COLO668 (cell line): ENCODE measurements at regions not wholly inside any gene's neighbourhood (a gene's known extent, or its start where the extent isn't known, plus 50 kb on each side); places are given as distances from the start of the nearest gene placed in this dataset.
"Not testable (repeated sequence)": the region's sequence is repeated elsewhere in the genome, so short reads cannot be mapped to it uniquely, and the experiment has no call there.

Experiments used
- DNase-seq: peaks from one replicate; lab custom pipeline; 2025; ENCODE audit not compliant: unreplicated experiment; lab: John Stamatoyannopoulos, UW

GRCh38 chr20:40101560-40101959, 587.5 kb downstream of the MAFB start:
- no peak for DNase-seq

- DNase-seq, result no peak
Observed at GRCh38 chr20:40100261-40100660, 588.8 kb downstream of the MAFB start.

DNA sequence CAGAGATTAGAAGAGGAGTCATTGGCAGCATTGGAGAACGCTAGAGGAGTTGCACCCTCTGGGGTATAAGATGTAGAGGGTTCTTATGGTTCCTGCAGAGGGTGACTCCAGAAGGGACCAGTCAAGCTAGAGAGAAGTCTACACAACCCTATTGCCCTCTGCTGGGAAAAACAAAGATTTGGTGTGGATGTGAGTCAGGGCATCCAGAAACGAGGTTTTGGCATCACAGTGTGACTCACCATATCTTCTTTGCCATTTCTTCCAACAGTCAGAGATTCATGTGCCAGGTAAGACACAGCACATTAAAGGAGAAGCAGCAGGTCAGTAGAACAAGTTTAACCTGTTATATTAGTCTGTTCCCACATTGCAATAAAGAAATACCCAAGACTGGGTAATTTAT, 598.8 kb downstream of the MAFB start:
- DNase-seq, result no peak

- no peak for DNase-seq
Observed at GRCh38 chr20:40087496-40087895, 601.5 kb downstream of the MAFB start.

DNA sequence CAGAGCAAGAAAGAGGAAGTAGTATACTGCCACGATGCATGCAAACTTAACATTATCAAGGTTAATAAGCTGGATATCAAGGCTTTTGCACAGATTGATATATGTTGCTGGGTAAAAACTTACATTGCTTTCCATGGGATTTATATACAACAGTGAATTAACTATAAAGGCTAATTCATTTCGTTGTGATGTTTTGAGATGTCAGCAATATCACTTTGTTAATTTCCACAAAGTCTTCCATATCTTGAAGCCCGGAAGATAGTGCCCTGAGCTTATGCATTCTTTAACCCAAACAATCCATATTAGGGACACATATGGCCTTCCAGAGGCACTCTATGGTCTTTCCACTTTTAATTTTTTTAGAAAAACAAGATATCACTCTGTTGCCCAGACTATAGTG, 603.5 kb downstream of the MAFB start:
- DNase-seq, result no peak

- DNase-seq, result no peak
Observed at GRCh38 chr20:40082436-40082835, 606.6 kb downstream of the MAFB start.

DNA sequence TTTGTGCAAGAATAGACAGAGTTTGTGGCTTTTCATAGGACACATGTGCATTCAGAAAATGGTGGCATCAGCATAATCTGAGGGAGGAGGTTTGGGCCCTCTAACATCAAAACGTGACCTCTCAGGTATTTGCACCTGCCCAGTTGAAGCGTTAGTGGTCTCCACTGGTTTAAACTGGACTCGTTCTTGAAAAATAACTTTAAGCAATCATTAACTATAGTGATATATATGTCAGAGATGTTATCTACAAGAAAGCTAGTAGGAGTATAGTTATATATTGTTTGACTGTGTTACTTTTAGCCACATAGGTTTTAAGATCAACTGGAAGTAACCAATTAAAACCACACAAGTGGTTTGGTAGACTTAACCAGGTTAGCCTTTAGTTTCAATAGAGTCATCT, 607.4 kb downstream of the MAFB start:
- DNase-seq, result no peak

GRCh38 chr20:40080041-40080652, 608.9 kb downstream of the MAFB start:
- no peak for DNase-seq

DNA sequence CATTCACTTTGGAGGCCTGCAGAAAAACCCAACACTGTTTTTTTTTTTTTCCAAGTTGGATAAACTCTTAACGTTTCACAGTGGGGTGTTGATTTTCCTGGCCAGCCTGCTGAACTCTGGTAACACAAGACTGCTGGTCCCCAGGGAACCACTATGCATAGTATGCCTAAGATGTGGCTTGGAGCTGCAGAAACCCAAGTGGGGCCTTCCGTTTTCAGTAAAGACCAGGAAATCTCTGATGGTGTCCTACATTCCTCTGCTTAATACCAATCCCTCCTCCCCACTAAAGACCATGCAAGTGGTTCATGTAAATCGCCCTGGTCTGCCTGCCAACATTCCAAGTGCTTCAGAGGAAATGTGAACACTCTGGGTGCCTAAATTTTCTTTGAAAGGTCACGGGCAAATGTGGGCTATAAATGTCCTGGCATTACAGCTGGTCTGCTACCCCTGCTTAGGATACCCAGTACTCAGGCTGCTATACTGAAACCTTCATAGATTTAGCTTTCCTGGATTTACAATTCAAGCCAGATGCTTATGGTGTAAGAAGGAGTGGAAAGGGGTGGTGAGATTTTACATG, 615.4 kb downstream of the MAFB start:
- DNase-seq, result no peak

- no peak for DNase-seq
Observed at GRCh38 chr20:40072907-40073306, 616.1 kb downstream of the MAFB start.

DNA sequence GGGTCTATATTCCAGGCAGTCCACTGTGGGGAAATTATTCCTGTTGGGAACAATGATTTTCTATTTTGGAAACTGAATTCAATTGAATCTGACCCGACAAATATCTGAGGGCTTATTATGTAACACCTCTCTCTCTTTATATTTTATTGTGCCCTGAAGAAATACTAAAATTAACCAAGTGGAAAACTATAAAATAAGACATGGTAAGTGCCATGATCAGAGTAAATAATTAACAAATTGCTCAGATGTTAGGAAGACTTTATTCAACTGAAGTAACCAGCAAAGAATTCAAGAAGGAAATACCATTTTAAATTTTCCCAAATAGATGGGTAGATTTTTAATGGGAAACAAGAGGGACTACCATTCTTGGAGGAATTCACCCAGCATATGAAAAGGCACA, 632.9 kb downstream of the MAFB start:
- no peak for DNase-seq

DNA sequence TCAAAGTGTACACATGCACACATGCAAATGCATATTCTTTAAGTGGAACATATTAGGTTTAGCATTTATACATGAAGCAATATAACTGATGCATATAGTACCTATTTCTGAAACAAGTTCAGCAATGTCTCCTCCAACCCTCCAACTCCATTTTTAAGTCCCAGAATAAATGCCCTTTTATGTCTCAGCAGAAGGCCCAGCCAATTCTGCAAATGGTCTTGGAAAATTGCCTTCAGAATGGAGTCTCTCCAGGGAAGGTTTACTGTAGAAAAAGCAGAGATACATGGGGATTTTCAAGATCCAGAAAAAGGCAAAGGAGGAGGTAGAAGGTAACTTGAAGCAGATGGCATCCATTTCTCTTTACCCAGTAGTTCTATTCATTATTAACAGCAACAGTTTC, 633.3 kb downstream of the MAFB start:
- DNase-seq, result no peak

GRCh38 chr20:40054311-40054710, 634.7 kb downstream of the MAFB start:
- no peak for DNase-seq

DNA sequence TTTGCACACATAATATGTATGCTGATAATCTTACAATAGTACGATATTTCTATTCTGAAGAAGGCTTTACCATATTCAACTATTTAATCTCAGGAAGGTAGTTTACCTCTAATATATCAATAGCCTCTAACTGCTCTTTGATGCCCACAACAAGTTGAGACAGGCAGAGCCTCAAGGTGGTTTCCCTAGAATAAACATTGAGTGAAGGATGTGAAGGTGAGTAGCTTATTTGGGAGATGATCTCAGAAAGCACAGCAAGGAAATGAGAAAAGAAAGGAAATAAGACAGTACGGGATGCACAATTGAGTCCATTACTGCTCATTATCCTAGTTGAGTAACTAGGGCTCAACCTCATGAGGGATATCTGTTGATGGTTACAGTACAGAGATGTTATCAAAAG, 638.4 kb downstream of the MAFB start:
- DNase-seq, result no peak

- DNase-seq, result no peak
Observed at GRCh38 chr20:40049854-40050253, 639.2 kb downstream of the MAFB start.

- DNase-seq, result no peak
Observed at GRCh38 chr20:40046703-40047102, 642.3 kb downstream of the MAFB start.

GRCh38 chr20:40037511-40037910, 651.5 kb downstream of the MAFB start:
- DNase-seq, result no peak

- no peak for DNase-seq
Observed at GRCh38 chr20:40029589-40029988, 659.4 kb downstream of the MAFB start.

DNA sequence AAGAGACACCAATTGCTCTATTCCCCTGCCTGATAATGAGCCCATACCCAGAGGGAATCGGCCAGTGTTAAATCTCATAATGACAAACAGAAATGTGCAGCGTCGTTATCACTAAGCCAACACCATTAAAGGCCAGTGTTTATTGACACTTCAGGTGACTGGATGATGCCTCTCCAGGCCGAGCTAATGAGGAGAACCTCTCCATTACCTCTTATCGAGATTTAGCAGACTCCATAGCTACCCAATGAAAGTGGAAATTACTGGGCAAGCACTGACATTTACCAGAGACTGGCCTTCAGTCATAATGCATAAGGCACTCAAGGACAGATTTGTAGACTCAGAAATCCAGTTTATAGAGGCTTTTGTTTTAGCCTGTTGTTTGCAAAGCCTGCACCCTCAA, 669.5 kb downstream of the MAFB start:
- DNase-seq, result no peak

DNA sequence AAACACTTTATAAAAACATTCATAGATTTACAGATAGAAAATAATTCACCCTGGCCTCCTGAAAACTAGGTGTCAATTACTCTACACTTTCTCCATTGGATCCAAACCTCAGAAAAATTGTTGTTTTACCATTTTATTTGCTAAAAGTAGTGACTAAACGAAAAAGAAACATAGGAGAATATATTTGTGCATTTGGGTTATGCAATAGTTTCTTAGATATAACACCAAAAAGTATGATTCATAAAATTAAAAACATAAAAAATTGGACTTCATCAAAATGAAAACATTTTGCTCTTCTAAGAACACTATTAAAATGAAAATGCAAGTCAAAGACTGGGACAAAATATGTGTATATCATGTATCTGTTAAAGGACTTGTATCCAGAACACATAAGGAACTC, 671.3 kb downstream of the MAFB start:
- no peak for DNase-seq

GRCh38 chr20:40016890-40017289, 672.1 kb downstream of the MAFB start:
- no peak for DNase-seq

- no peak for DNase-seq
Observed at GRCh38 chr20:40016392-40016791, 672.6 kb downstream of the MAFB start.

DNA sequence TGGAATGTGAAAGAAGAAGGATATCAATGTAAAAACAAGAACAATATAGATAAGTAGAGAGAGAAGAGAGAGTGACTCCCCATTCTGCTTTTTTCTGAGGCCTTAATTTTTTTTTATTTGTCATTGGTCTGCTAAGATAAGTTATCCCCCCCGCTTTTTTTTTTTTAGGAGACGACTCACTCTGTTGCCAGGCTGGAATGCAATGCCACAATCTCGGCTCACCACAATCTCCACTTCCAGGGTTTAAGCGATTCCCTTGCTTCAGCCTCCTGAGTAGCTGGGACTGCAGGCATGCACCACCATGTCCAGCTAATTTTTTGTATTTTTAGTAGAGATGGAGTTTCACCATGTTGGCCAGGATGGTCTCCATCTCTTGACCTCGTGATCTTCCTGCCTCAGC, 677.0 kb downstream of the MAFB start:
- DNase-seq, result not testable (repeated sequence)
